DOHH2 (cell line): ENCODE measurements at regions not wholly inside any gene's neighbourhood (a gene's known extent, or its start where the extent isn't known, plus 50 kb on each side); places are given as distances from the start of the nearest gene placed in this dataset.

Experiments used
- H3F3A ChIP-seq: fragments of 200-600 bp; sonication (generic), shearing (Covaris generic); 2 replicates; pipeline ENCODE4 v1.6.0; 2016; ENCODE audit warnings: antibody characterized with exemption, mild to moderate bottlenecking; ENCODE audit not compliant: control insufficient read depth, insufficient read depth
- H3K27ac ChIP-seq: fragments of 200-600 bp; sonication (generic); 2 replicates; pipeline ENCODE4 v1.5.1; 2014; ENCODE audit warnings: low read depth, mild to moderate bottlenecking, low read length, moderate library complexity
- H3K27me3 ChIP-seq: fragments of 200-600 bp; sonication (generic); 2 replicates; pipeline ENCODE4 v1.6.1; 2014; ENCODE audit warnings: mild to moderate bottlenecking, low read length, mixed read lengths; ENCODE audit not compliant: control insufficient read depth
- H3K36me3 ChIP-seq: fragments of 200-600 bp; sonication (generic); 2 replicates; pipeline ENCODE4 v1.6.1; 2014; ENCODE audit warnings: mild to moderate bottlenecking, low read length, moderate library complexity, mixed read lengths; ENCODE audit not compliant: control insufficient read depth
- H3K4me1 ChIP-seq: fragments of 200-600 bp; sonication (generic); 2 replicates; pipeline ENCODE4 v1.6.1; 2014; ENCODE audit warnings: mild to moderate bottlenecking, low read length, mixed read lengths; ENCODE audit not compliant: control insufficient read depth
- H3K4me2 ChIP-seq: fragments of 200-600 bp; sonication (generic); 2 replicates; pipeline ENCODE4 v1.6.0; 2014; ENCODE audit warnings: mild to moderate bottlenecking, low read length, moderate library complexity
- H3K4me3 ChIP-seq: fragments of 200-600 bp; sonication (generic); 2 replicates; pipeline ENCODE4 v1.5.1; 2014; ENCODE audit warnings: mild to moderate bottlenecking, low read length, mixed read lengths
- H3K79me2 ChIP-seq: fragments of 200-600 bp; sonication (generic); 2 replicates; pipeline ENCODE4 v1.6.1; 2014; ENCODE audit warnings: mild to moderate bottlenecking, low read length, mixed read lengths; ENCODE audit not compliant: control insufficient read depth
- H3K9me2 ChIP-seq: fragments of 200-600 bp; sonication (generic); replicated peaks from 2 replicates; pipeline ENCODE4 v1.6.1; 2014; ENCODE audit warnings: mild to moderate bottlenecking, low read length, mixed read lengths; ENCODE audit not compliant: control insufficient read depth
- H3K9me3 ChIP-seq: fragments of 200-600 bp; sonication (generic); 2 replicates; pipeline ENCODE4 v1.6.1; 2014; ENCODE audit warnings: antibody characterized with exemption, low read length, mixed read lengths; ENCODE audit not compliant: control insufficient read depth, insufficient read depth
- H4K20me1 ChIP-seq: fragments of 200-600 bp; sonication (generic); 2 replicates; pipeline ENCODE4 v1.6.0; 2014; ENCODE audit warnings: low read depth, mild to moderate bottlenecking, antibody characterized with exemption, low read length, moderate library complexity; ENCODE audit not compliant: control insufficient read depth, insufficient read depth
- CTCF ChIP-seq: fragments of 200-600 bp; sonication (generic); IDR thresholded peaks from one replicate; pipeline ENCODE4 v1.5.1; 2014; ENCODE audit warnings: antibody characterized with exemption, mild to moderate bottlenecking, low read depth, low read length; ENCODE audit not compliant: poor library complexity, severe bottlenecking
- EZH2phosphoT487 ChIP-seq: fragments of 200-600 bp; sonication (generic); IDR thresholded peaks from 2 replicates; pipeline ENCODE4 v1.6.1; 2017; ENCODE audit warnings: borderline replicate concordance, mild to moderate bottlenecking, antibody characterized with exemption, low read length, moderate library complexity, mixed read lengths

- H3K4me3 ChIP-seq = no peak overlapping the region
- no peak overlapping the region for H3K4me2 ChIP-seq
- no peaks in the 10 kb centered on the region for H3K9me3 ChIP-seq
- H3K36me3 ChIP-seq = no peaks in the 10 kb centered on the region
- no peaks in the 10 kb centered on the region for H3K79me2 ChIP-seq
- H3F3A ChIP-seq = no peaks in the 10 kb centered on the region
- H4K20me1 ChIP-seq = no peaks in the 10 kb centered on the region
- peaks cover 6% of the 10 kb centered on the region; the same call in 1 of the 2 replicates for H3K4me1 ChIP-seq
- H3K27ac ChIP-seq = no peak overlapping the region
- H3K27me3 ChIP-seq = no peaks in the 10 kb centered on the region
- no peak for TF ChIP-seq CTCF
- TF ChIP-seq EZH2phosphoT487 = no peak
- no peaks in the 10 kb centered on the region for H3K9me2 ChIP-seq
Measured at GRCh38 chr1:199629624-199630023, 397.9 kb upstream of the NR5A2 start.

GRCh38 chr1:199639453-199639852 is 388.1 kb upstream of the NR5A2 start:
- TF ChIP-seq CTCF = no peak
- TF ChIP-seq EZH2phosphoT487 = no peak
- Histone ChIP-seq H3K4me1 (no peaks in the 10 kb centered on the region), H3K79me2 (no peaks in the 10 kb centered on the region), H3K27ac (no peak overlapping the region), H3K4me3 (no peak overlapping the region), H3F3A (no peaks in the 10 kb centered on the region), H3K27me3 (no peaks in the 10 kb centered on the region), H4K20me1 (no peaks in the 10 kb centered on the region), H3K4me2 (no peak overlapping the region), H3K9me2 (no peaks in the 10 kb centered on the region), H3K36me3 (no peaks in the 10 kb centered on the region), H3K9me3 (no peaks in the 10 kb centered on the region)

- TF ChIP-seq CTCF (no peak), EZH2phosphoT487 (no peak)
- H3K4me3 ChIP-seq = no peak overlapping the region
- H3K27me3 ChIP-seq = no peaks in the 10 kb centered on the region
- H3K9me3 ChIP-seq = no peaks in the 10 kb centered on the region
- H3K4me2 ChIP-seq = no peak overlapping the region
- no peaks in the 10 kb centered on the region for H3K4me1 ChIP-seq
- H3K79me2 ChIP-seq = no peaks in the 10 kb centered on the region
- no peak overlapping the region for H3K27ac ChIP-seq
- no peaks in the 10 kb centered on the region for H3F3A ChIP-seq
- no peaks in the 10 kb centered on the region for H4K20me1 ChIP-seq
- H3K9me2 ChIP-seq = no peaks in the 10 kb centered on the region
- no peaks in the 10 kb centered on the region for H3K36me3 ChIP-seq
Measured at GRCh38 chr1:199641531-199641930, 386.0 kb upstream of the NR5A2 start.

- Histone ChIP-seq H3K4me1 (no peaks in the 10 kb centered on the region), H3K36me3 (no peaks in the 10 kb centered on the region), H3K27me3 (no peaks in the 10 kb centered on the region), H3K9me3 (no peaks in the 10 kb centered on the region), H3K4me2 (no peak overlapping the region), H3K27ac (no peak overlapping the region), H3K9me2 (no peaks in the 10 kb centered on the region), H3F3A (no peaks in the 10 kb centered on the region), H4K20me1 (no peaks in the 10 kb centered on the region), H3K79me2 (no peaks in the 10 kb centered on the region), H3K4me3 (no peak overlapping the region)
- TF ChIP-seq CTCF (no peak), EZH2phosphoT487 (no peak)
Measured at GRCh38 chr1:199644912-199645311, 382.6 kb upstream of the NR5A2 start.
